IPS-18c (cell line): ENCODE measurements at regions not wholly inside any gene's neighbourhood (a gene's known extent, or its start where the extent isn't known, plus 50 kb on each side); places are given as distances from the start of the nearest gene placed in this dataset.
"Not testable (repeated sequence)": the region's sequence is repeated elsewhere in the genome, so short reads cannot be mapped to it uniquely, and the experiment has no call there.

Source experiments
- H3K4me3 ChIP-seq: 2 replicates; pipeline ENCODE4 v1.7.0; 2013; ENCODE audit warnings: low read depth, mild to moderate bottlenecking, low read length, moderate library complexity; ENCODE audit not compliant: insufficient read depth
- H3K9me3 ChIP-seq: one replicate; pipeline ENCODE4 v1.6.1; 2013; ENCODE audit warnings: mild to moderate bottlenecking, low read length, moderate library complexity; ENCODE audit not compliant: control insufficient read depth, insufficient read depth

GRCh38 chr6:163738304-163738703, 323.8 kb downstream of the QKI start:
- Histone ChIP-seq H3K9me3 (no peaks in the 10 kb centered on the region), H3K4me3 (no peak overlapping the region)

GRCh38 chr6:163735076-163735475, 320.6 kb downstream of the QKI start:
- Histone ChIP-seq H3K4me3 (no peak overlapping the region), H3K9me3 (no peaks in the 10 kb centered on the region)

- no peak overlapping the region for H3K4me3 ChIP-seq
Observed at GRCh38 chr6:163733061-163733460, 318.5 kb downstream of the QKI start.

GRCh38 chr6:163732479-163732878, 318.0 kb downstream of the QKI start:
- H3K4me3 ChIP-seq, result no peak overlapping the region
- H3K9me3 ChIP-seq, result no peaks in the 10 kb centered on the region

More at GRCh38 chr6:163733061-163733460, 318.5 kb downstream of the QKI start:
- no peaks in the 10 kb centered on the region for H3K9me3 ChIP-seq

- H3K9me3 ChIP-seq, H3K4me3 ChIP-seq: not testable (repeated sequence)
Observed at GRCh38 chr6:163732014-163732351, 317.5 kb downstream of the QKI start.

GRCh38 chr6:163731215-163732013, 316.9 kb downstream of the QKI start:
- Histone ChIP-seq H3K4me3 (no peak overlapping the region), H3K9me3 (no peaks in the 10 kb centered on the region)

GRCh38 chr6:163730246-163731210, 316.0 kb downstream of the QKI start:
- Histone ChIP-seq H3K9me3 (no peaks in the 10 kb centered on the region), H3K4me3 (no peak overlapping the region)

- Histone ChIP-seq H3K9me3 (no peaks in the 10 kb centered on the region), H3K4me3 (no peak overlapping the region)
Observed at GRCh38 chr6:163729127-163729872, 314.8 kb downstream of the QKI start.

GRCh38 chr6:163728442-163729126, 314.1 kb downstream of the QKI start:
- Histone ChIP-seq H3K4me3 (no peak overlapping the region), H3K9me3 (no peaks in the 10 kb centered on the region)

- no peak overlapping the region for H3K4me3 ChIP-seq
- H3K9me3 ChIP-seq, result no peaks in the 10 kb centered on the region
Observed at GRCh38 chr6:163726037-163726695, 311.6 kb downstream of the QKI start.

- H3K9me3 ChIP-seq, result no peaks in the 10 kb centered on the region
- H3K4me3 ChIP-seq, result no peak overlapping the region
Observed at GRCh38 chr6:163725008-163725941, 310.8 kb downstream of the QKI start.

GRCh38 chr6:163724196-163724595, 309.7 kb downstream of the QKI start:
- H3K9me3 ChIP-seq, result no peaks in the 10 kb centered on the region

GRCh38 chr6:163723759-163724158, 309.2 kb downstream of the QKI start:
- H3K9me3 ChIP-seq, result no peaks in the 10 kb centered on the region
- no peak overlapping the region for H3K4me3 ChIP-seq

More at GRCh38 chr6:163724196-163724595, 309.7 kb downstream of the QKI start:
- no peak overlapping the region for H3K4me3 ChIP-seq

GRCh38 chr6:163721922-163722692, 307.6 kb downstream of the QKI start:
- Histone ChIP-seq H3K9me3 (no peaks in the 10 kb centered on the region), H3K4me3 (no peak overlapping the region)

- Histone ChIP-seq H3K4me3 (no peak overlapping the region), H3K9me3 (no peaks in the 10 kb centered on the region)
Observed at GRCh38 chr6:163721435-163721834, 306.9 kb downstream of the QKI start.
